HG02610 (cell line): ENCODE measurements at regions not wholly inside any gene's neighbourhood (a gene's known extent, or its start where the extent isn't known, plus 50 kb on each side); places are given as distances from the start of the nearest gene placed in this dataset.

Experiments used
- ATAC-seq: cut with Tn5 transposase; IDR thresholded peaks from one replicate; pipeline ENCODE4 v1.9.1; 2021; ENCODE audit warnings: mild to moderate bottlenecking, moderate library complexity; ENCODE audit not compliant: unreplicated experiment

- no peak for ATAC-seq
Observed at GRCh38 chr16:5533321-5533888, 435.8 kb upstream of the EEF2KMT start.

DNA sequence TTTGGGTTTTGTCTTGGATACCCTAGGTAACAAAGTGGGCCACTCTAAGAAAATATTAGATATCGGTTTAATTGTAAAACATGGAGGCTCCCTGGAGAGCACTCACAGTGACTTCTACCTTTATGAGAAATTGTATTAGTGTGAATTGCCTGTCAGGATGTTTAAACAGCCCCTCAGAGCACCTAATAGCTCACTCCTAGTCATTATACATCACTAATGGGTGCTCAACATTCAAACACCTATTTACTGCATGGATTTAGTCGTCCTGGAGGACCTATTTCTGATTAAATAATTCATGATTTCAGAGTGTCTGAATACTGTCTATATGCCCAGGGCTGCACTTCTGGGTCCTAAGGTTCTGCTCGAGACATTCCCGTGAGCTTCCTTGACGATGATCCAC, 430.2 kb upstream of the EEF2KMT start:
- no peak for ATAC-seq

- no peak for ATAC-seq
Observed at GRCh38 chr16:5526826-5527225, 429.2 kb upstream of the EEF2KMT start.

GRCh38 chr16:5523829-5524228, 426.2 kb upstream of the EEF2KMT start:
- ATAC-seq, result no peak

GRCh38 chr16:5516115-5516514, 418.5 kb upstream of the EEF2KMT start:
- ATAC-seq, result no peak

DNA sequence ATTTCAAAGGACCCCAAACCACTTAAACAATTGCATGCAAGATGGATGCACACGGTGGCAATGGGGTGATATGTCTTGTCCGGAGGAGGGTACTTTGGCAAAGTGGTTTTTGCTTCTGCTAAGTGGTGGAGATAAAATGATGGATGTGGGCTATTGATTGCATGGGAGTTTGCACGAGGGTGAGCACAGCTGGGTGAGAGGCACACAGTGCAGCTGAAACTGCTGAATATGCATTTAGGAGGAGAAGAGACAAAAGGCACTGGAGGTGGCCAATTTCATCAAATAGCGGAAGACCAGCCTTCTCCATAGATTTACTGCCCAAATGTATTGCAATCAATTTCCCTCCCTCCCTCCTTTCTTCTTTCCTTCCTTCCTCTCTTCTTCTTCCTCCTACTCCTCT, 414.4 kb upstream of the EEF2KMT start:
- no peak for ATAC-seq

DNA sequence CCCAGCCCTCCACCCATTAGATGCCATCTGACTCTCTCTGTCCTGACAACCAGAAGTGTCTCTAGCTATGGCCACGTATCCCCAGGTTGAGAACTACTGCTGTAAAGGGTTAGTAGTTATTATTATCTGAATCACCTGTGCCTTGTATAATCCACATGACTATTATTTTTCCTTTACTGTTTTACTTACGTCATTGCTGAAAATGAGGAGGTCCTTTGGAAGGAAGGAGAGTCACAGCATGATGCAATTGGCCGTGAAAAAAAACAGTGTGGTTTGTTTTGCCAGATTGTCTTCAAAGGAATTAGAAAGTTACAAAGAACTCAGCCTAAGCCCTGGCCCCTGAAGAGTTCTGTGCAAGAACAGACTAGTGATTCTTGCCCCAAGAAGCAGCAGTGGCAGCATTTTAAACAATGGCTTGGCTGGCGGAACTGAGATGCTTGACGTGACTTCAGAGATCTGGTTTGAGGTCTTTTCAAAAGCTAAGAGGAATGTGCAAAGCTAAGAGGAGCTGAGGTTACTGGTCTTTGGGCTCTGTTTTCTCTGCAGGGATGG, 413.3 kb upstream of the EEF2KMT start:
- ATAC-seq, result no peak

DNA sequence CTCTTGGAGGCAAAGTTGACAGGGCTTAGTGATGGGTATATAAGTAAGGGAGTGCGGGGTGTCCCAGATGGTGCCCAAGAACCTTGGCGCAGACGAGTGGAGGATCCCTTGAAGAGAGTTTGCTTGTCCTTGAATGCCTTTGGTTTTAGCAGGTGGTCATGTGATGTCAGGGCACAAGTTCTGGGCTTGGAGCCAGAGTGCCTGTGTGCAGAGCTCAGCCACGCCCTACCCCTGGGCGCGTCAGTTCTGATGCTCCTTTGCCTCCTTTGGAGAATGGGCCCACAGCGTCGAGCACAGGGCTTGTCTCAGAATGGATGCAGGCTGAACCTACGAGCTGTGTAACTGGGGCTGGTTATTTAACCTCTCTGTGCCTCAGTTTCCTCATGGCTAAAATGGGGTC, 412.2 kb upstream of the EEF2KMT start:
- no peak for ATAC-seq

DNA sequence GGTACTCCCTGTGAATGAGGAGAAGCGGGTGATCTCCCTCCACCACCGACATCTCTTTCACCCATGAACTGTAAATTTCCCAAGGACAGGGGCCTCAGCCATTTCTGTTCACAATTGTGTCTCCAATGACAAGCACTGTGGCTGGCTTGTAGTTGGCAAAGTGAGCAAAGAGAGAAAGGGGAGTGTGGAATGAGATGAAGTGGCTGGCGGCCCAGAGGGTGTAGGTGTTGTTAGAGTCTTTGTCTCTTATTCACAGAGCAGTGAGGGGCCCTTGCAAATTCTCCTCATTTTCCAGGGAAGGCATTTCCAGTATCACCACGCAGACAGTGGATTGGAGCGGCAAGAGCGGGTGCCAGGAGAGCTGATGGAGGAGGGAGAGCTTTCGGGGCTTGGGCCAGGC, 411.7 kb upstream of the EEF2KMT start:
- no peak for ATAC-seq

DNA sequence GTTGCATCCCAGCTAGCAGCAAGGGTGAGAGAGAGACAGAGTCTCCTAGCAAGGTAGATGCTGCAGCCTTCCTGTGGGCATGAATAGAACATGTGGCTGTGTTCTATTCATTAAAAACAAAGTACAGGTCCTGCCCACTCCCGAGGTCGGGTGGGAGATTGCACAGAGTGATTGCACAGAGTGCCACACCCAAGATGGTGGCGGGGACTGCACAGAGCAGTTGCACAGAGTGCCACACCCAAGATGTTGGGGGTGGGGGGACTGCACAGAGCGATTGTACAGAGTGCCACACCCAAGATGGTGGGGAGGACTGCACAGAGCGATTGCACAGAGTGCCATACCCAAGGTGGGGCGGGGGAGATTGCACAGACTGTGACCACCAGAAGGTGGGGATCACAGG, 410.8 kb upstream of the EEF2KMT start:
- ATAC-seq, result no peak

- ATAC-seq, result no peak
Observed at GRCh38 chr16:5506021-5506420, 408.4 kb upstream of the EEF2KMT start.

GRCh38 chr16:5505091-5505887, 407.7 kb upstream of the EEF2KMT start:
- no peak for ATAC-seq

- ATAC-seq, result no peak
Observed at GRCh38 chr16:5504064-5504781, 406.6 kb upstream of the EEF2KMT start.

DNA sequence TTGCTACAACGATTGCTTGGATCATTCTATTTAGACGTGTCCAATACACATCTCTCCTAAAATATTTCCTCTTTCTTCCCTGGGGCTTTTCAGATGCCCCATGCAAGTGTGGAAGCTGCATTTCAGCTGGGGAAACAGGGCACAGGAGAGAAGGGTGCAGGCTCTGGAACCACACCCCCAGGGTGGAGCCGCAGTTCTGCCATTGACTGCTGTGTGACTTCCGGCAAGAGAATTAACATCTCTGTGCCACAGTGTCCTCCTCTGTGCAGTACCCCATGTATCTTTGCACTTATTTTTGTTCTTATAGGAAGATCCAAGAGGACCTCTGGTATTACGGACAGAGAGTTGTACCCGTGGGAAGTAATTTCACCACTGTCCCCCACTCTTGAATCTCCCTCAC, 405.3 kb upstream of the EEF2KMT start:
- no peak for ATAC-seq

DNA sequence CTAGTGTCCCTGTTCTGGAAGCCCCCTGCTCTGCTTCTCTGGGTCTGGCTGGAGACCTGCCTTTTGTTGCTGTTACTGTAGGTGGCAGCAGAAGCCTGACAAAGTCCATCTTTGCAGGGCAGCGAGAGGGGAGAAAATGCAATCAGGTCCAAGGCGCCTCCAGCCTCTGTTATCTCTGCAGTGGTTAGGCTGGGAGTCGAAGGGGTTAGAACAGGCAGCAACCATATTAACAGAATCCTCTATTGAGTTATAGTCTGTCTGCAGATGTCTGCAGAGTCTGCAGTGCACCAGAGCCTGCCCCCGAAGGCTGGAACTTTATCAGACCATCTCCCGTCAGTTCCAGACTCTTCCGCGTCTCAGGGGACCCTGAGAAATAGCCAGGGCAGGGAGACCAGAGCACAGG, 404.9 kb upstream of the EEF2KMT start:
- ATAC-seq, result no peak

DNA sequence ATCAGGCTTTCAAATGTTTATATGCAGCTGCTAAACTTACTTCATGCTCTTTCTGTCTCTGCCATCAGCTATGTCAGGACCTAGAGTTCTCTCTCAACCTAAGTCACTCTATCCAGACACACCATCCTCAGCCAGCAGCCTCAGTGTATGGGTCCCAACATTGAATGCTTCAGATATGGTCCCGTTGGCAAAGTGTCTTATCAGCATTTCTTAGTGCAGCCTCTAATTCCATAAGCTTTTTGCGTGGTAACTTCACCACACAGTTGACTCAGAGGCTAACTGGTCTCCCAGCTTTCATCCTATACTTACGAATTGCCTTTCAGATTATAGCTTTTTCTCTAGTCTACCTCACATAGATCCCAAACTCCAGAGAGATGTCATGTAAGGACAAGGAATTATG, 402.9 kb upstream of the EEF2KMT start:
- ATAC-seq, result no peak

DNA sequence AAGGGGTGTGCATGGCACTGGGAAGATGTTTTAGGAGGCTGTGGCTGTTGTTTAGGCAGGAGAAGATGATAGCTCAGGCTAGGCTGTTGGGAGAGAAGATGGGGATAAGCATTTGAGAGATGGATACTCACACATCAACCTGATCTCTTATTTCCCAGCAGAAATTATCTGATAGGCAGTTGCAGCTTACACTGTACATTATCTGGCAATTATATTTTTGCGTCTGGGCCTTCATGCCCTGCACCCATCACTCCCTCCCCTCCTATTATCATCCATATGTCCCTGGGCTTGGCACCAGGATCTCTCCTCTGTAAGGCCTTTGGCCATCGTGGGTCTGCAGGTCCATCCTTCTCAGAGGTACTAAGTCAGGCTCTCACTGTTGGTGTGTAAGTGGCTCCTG, 401.0 kb upstream of the EEF2KMT start:
- ATAC-seq, result no peak

GRCh38 chr16:5496013-5496412, 398.4 kb upstream of the EEF2KMT start:
- ATAC-seq, result no peak

DNA sequence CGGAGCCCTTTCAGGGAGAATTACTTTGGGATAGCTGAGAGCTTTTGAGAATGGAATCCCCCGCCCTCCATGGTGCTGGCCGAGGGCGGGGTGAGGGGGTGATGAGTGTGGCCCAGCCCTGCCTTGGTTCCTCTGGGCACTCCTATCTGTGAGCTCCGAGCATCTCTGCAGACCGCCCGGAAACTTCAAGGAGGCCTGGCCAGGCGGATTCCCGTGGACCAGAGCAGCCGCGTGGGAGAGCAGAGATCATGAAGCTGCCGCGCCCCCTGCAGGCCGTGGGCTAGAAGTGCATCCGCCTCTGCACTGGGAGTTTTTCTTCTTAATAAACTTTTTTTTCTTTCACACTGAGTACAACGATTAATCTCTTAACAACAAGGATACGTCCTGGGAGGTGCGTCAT, 392.9 kb upstream of the EEF2KMT start:
- ATAC-seq, result no peak

DNA sequence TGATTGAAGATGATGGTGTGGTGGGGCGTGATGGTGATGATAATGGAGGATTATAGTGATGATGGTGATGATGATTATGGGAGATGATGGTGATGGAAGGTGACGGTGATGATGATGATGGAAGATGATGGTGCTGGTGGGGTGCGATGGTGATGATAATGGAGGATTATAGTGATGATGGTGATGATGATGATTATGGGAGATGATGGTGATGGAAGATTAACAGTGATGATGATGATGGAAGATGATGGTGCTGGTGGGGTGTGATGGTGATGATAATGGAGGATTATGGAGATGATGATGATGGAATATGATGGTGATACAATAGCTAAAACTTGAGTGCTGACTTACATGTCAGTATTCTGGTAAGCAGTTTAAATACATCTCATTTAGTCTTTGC, 391.0 kb upstream of the EEF2KMT start:
- no peak for ATAC-seq

- ATAC-seq, result no peak
Observed at GRCh38 chr16:5487728-5488127, 390.1 kb upstream of the EEF2KMT start.

GRCh38 chr16:5482256-5482655, 384.7 kb upstream of the EEF2KMT start:
- no peak for ATAC-seq
